GM23338 (cell line): ENCODE measurements at regions not wholly inside any gene's neighbourhood (a gene's known extent, or its start where the extent isn't known, plus 50 kb on each side); places are given as distances from the start of the nearest gene placed in this dataset.

Source experiments
- ATAC-seq: fragments of 200-7000 bp; cut with Tn5 transposase; 3 replicates; pipeline ENCODE4 v1.9.1; 2020
- DNase-seq: peaks from one replicate; pipeline ENCODE4 v3.0.0-alpha.2; 2015; ENCODE audit warnings: low spot score
- H2AFZ ChIP-seq: fragments of 200-600 bp; sonication (generic); 2 replicates; pipeline ENCODE4 v1.8.0; 2016; ENCODE audit warnings: antibody characterized with exemption, mild to moderate bottlenecking, moderate library complexity
- H3F3A ChIP-seq: fragments of 200-600 bp; sonication (generic); replicated peaks from 2 replicates; pipeline ENCODE4 v1.8.0; 2017; ENCODE audit warnings: antibody characterized with exemption, mixed run types, low read depth
- H3K27ac ChIP-seq: fragments of 200-600 bp; sonication (generic); 2 replicates; pipeline ENCODE4 v1.6.1; 2016; ENCODE audit warnings: low read depth
- H3K27me3 ChIP-seq: fragments of 200-600 bp; sonication (generic); 2 replicates; pipeline ENCODE4 v1.8.0; 2016; ENCODE audit warnings: mild to moderate bottlenecking, mixed run types, moderate library complexity; ENCODE audit not compliant: insufficient read depth
- H3K36me3 ChIP-seq: fragments of 200-600 bp; sonication (generic); 2 replicates; pipeline ENCODE4 v1.8.0; 2016; ENCODE audit warnings: mild to moderate bottlenecking; ENCODE audit not compliant: insufficient read depth
- H3K4me1 ChIP-seq: fragments of 200-600 bp; sonication (generic); 2 replicates; pipeline ENCODE4 v1.8.0; 2016; ENCODE audit warnings: mild to moderate bottlenecking, moderate library complexity; ENCODE audit not compliant: insufficient read depth
- H3K4me2 ChIP-seq: fragments of 200-600 bp; sonication (generic); 2 replicates; pipeline ENCODE4 v1.7.1; 2017; ENCODE audit warnings: mixed run types
- H3K4me3 ChIP-seq: fragments of 200-600 bp; sonication (generic); 2 replicates; pipeline ENCODE4 v1.6.1; 2016; ENCODE audit warnings: mixed run types
- H3K79me2 ChIP-seq: fragments of 200-600 bp; sonication (generic); replicated peaks from 2 replicates; pipeline ENCODE4 v1.8.0; 2017; ENCODE audit warnings: mild to moderate bottlenecking; ENCODE audit not compliant: insufficient read depth
- H3K9me2 ChIP-seq: fragments of 200-600 bp; sonication (generic); 2 replicates; pipeline ENCODE4 v1.8.0; 2017; ENCODE audit not compliant: insufficient read depth
- H4K20me1 ChIP-seq: fragments of 200-600 bp; sonication (generic); replicated peaks from 2 replicates; pipeline ENCODE4 v1.8.0; 2017; ENCODE audit warnings: mild to moderate bottlenecking; ENCODE audit not compliant: insufficient read depth
- H3K27ac Mint-ChIP-seq: 2 replicates; pipeline ENCODE4 v1.8.0; 2020; ENCODE audit warnings: inconsistent platforms, mild to moderate bottlenecking, moderate library complexity, mixed read lengths
- H3K27me3 Mint-ChIP-seq: 3 replicates; pipeline ENCODE4 v1.8.0; 2022; ENCODE audit warnings: low read depth, mild to moderate bottlenecking, moderate library complexity, mixed read lengths, inconsistent platforms; ENCODE audit not compliant: insufficient read depth, poor library complexity
- H3K36me3 Mint-ChIP-seq: 3 replicates; pipeline ENCODE4 v1.8.0; 2021; ENCODE audit warnings: low read depth, mild to moderate bottlenecking, inconsistent platforms, moderate library complexity, mixed read lengths
- H3K4me1 Mint-ChIP-seq: 3 replicates; pipeline ENCODE4 v1.8.0; 2020; ENCODE audit warnings: mild to moderate bottlenecking, inconsistent platforms, mixed read lengths
- H3K4me3 Mint-ChIP-seq: 3 replicates; pipeline ENCODE4 v1.8.0; 2021; ENCODE audit warnings: moderate library complexity, mild to moderate bottlenecking, inconsistent platforms, mixed read lengths
- H3K9me3 Mint-ChIP-seq: 3 replicates; pipeline ENCODE4 v1.8.0; 2020; ENCODE audit warnings: moderate library complexity, mild to moderate bottlenecking, inconsistent platforms, mixed read lengths
- EZH2phosphoT487 ChIP-seq: fragments of 200-600 bp; sonication (generic); IDR thresholded peaks from one replicate; pipeline ENCODE4 v1.8.1; 2018; ENCODE audit warnings: antibody characterized with exemption; ENCODE audit not compliant: unreplicated experiment
- JUNB ChIP-seq: IDR thresholded peaks from one replicate; pipeline ENCODE4 v1.6.1; 2016; ENCODE audit warnings: antibody characterized with exemption; ENCODE audit not compliant: unreplicated experiment
- POLR2AphosphoS5 ChIP-seq: IDR thresholded peaks from 2 replicates; pipeline ENCODE4 v1.6.1; 2016; ENCODE audit warnings: antibody characterized with exemption, low read depth
- STAT1 ChIP-seq: IDR thresholded peaks from one replicate; pipeline ENCODE4 v1.6.1; 2016; ENCODE audit warnings: antibody characterized with exemption; ENCODE audit not compliant: unreplicated experiment
- ZNF114 ChIP-seq: fragments of 250-450 bp; sonication (Bioruptor Pico); IDR thresholded peaks from 2 replicates; pipeline ENCODE4 v1.5.0; 2020; ENCODE audit warnings: mild to moderate bottlenecking, moderate library complexity
- ZNF331 ChIP-seq: fragments of 250-450 bp; sonication (Bioruptor Pico); IDR thresholded peaks from 2 replicates; pipeline ENCODE4 v1.5.0; 2020; ENCODE audit warnings: low read depth, mild to moderate bottlenecking, moderate library complexity
- ZNF462 ChIP-seq: fragments of 250-450 bp; sonication (Bioruptor Pico); IDR thresholded peaks from 2 replicates; pipeline ENCODE4 v1.5.0; 2020; ENCODE audit warnings: mild to moderate bottlenecking, moderate library complexity

GRCh38 chr6:133772567-133772966 is 116.3 kb upstream of the TCF21 start (continued):
- TF ChIP-seq ZNF462 (CRISPR knock-in tag) = no peak
- no peak for TF ChIP-seq STAT1
- no peak for TF ChIP-seq EZH2phosphoT487

GRCh38 chr6:133773776-133774175 is 115.1 kb upstream of the TCF21 start:
- no peaks in the 10 kb centered on the region for H3F3A ChIP-seq
- Mint-ChIP-seq H3K27ac (no peak overlapping the region), H3K27me3 (no peaks in the 10 kb centered on the region), H3K4me3 (no peak overlapping the region), H3K4me1 (no peaks in the 10 kb centered on the region), H3K9me3 (no peaks in the 10 kb centered on the region), H3K36me3 (no peaks in the 10 kb centered on the region)
- H3K27me3 ChIP-seq = no peaks in the 10 kb centered on the region
- H4K20me1 ChIP-seq = no peaks in the 10 kb centered on the region
- H2AFZ ChIP-seq = no peak overlapping the region
- no peak overlapping the region for H3K4me2 ChIP-seq
- 0 out of 2 replicates have a peak, but pooled peaks cover 7% of the 10 kb centered on the region for H3K4me1 ChIP-seq
- H3K4me3 ChIP-seq = no peak overlapping the region
- ATAC-seq = no peak
- no peaks in the 10 kb centered on the region for H3K79me2 ChIP-seq
- no peak for DNase-seq
- H3K36me3 ChIP-seq = no peaks in the 10 kb centered on the region
- H3K27ac ChIP-seq = no peak overlapping the region
- H3K9me2 ChIP-seq = peaks cover 4% of the 10 kb centered on the region
- TF ChIP-seq ZNF462 (CRISPR knock-in tag) = no peak
- TF ChIP-seq STAT1 = no peak
- no peak for TF ChIP-seq ZNF331 (CRISPR knock-in tag)
- TF ChIP-seq POLR2AphosphoS5 = no peak
- no peak for TF ChIP-seq ZNF114 (CRISPR knock-in tag)
- no peak for TF ChIP-seq JUNB
